ENCODE measurements at regions not wholly inside any gene's neighbourhood (a gene's known extent, or its start where the extent isn't known, plus 50 kb on each side); places are given as distances from the start of the nearest gene placed in this dataset.

DNA sequence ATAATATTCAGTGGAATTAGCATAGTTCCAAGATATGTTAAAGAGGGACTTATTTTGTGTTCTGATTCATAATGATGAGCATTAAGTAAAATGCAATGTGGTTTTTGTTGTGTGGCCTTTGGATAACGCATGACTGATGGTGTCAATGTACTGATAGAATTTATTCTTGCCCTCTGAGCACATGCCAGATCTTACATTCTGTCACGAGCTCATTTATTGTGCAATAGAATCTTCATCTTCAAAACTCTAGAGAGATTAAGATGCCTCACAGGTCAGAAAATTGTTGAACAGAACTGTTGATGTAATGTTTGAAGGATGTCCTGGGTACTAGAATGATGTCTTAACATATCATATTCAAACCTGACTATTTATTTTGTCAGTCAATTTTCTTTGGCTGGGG, 148.0 kb upstream of the HTR2A start:
- Histone ChIP-seq H3K27ac (no peak overlapping the region), H3K9me3 (no peaks in the 10 kb centered on the region), H3K4me3 (no peak overlapping the region), H3K36me3 (no peaks in the 10 kb centered on the region), H3K4me1 (no peaks in the 10 kb centered on the region), H3K27me3 (no peaks in the 10 kb centered on the region)
- WGBS, 2 donors = 71 to 76% methylated on average over 2 of the region's 2 CpGs
- TF ChIP-seq POLR2A (IDR thresholded peaks at IDR 0.05) (no peak), CTCF (IDR thresholded peaks at IDR 0.05) (no peak)
- intact Hi-C loops (cut with DNase I) = no loop called here
- DNase-seq = no peak

GRCh38 chr13:47039106-47039505, 142.3 kb upstream of the HTR2A start:
- H3K4me3 ChIP-seq = no peak overlapping the region
- no peaks in the 10 kb centered on the region for H3K4me1 ChIP-seq
- H3K36me3 ChIP-seq = no peaks in the 10 kb centered on the region
- DNase-seq = no peak
- H3K9me3 ChIP-seq = no peaks in the 10 kb centered on the region
- H3K27me3 ChIP-seq = peaks cover 0 to 6% (median 0%) of the 10 kb centered on the region in 4 donors
- TF ChIP-seq POLR2A (IDR thresholded peaks at IDR 0.05) (no peak), CTCF (IDR thresholded peaks at IDR 0.05) (no peak)
- no peak overlapping the region for H3K27ac ChIP-seq
- 45 to 51% methylated on average over 2 of the region's 2 CpGs for WGBS, 2 donors
- intact Hi-C loops (cut with DNase I) = no loop called here

DNA sequence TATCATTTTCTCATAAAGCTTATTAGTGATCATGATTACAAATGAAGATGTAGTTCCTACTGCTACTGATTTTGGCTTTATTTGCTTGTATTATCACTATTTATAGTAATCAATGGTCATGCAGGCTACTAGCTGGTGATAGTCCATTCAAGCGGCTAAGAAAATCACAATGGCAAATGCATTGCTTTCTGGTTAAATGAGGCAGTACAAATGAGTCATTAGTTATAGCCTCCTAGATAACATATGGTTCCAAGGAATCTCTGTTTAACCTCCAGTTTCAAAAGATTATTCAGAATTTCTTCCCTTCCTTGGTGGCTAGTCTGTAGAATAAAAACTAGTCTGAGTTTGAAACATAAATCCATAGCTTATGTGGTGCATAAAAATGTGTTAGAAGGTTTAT, 141.3 kb upstream of the HTR2A start:
- WGBS, 2 donors = 81 to 92% methylated on average over 1 of the region's 1 CpG
- TF ChIP-seq POLR2A (IDR thresholded peaks at IDR 0.05) (no peak), CTCF (IDR thresholded peaks at IDR 0.05) (no peak)
- no peak overlapping the region for H3K27ac ChIP-seq
- DNase-seq = no peak
- H3K36me3 ChIP-seq = no peaks in the 10 kb centered on the region
- intact Hi-C loops (cut with DNase I) = no loop called here
- H3K9me3 ChIP-seq = no peaks in the 10 kb centered on the region
- no peaks in the 10 kb centered on the region for H3K4me1 ChIP-seq
- peaks cover 0 to 6% (median 0%) of the 10 kb centered on the region in 4 donors for H3K27me3 ChIP-seq
- H3K4me3 ChIP-seq = no peak overlapping the region

GRCh38 chr13:47036294-47037008, 139.6 kb upstream of the HTR2A start:
- TF ChIP-seq POLR2A (IDR thresholded peaks at IDR 0.05) = no peak
- TF ChIP-seq CTCF (IDR thresholded peaks at IDR 0.05) = no peak
- Histone ChIP-seq H3K27ac (no peak overlapping the region), H3K9me3 (no peaks in the 10 kb centered on the region), H3K4me1 (no peaks in the 10 kb centered on the region), H3K4me3 (no peak overlapping the region), H3K36me3 (no peaks in the 10 kb centered on the region), H3K27me3 (peaks cover 0 to 6% (median 0%) of the 10 kb centered on the region in 4 donors)
- intact Hi-C loops (cut with DNase I) = no loop called here
- no peak for DNase-seq
- 59 to 68% methylated on average over 5 of the region's 5 CpGs for WGBS, 2 donors

DNA sequence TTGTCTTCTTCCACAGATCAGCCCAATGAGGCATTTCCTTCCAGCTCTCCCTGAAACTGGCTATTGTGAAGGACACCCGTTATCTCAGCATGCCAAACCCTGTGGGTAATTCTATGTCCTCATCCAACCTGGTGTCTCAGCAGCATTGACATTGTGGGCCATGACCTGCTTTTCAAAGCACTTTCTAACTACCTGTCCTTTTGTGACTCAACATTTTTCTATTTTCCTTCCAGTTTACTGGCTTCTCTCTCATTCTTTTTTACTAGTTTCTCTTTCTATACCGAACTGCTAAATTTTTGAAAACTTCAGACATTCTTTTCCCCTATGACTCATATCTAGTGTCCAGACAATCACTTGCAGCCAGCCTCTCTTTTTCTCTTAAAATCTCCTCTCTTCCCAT, 136.4 kb upstream of the HTR2A start:
- WGBS, 2 donors = 38 to 53% methylated on average over 2 of the region's 2 CpGs
- peaks cover 0 to 6% (median 0%) of the 10 kb centered on the region in 4 donors for H3K27me3 ChIP-seq
- no peaks in the 10 kb centered on the region for H3K9me3 ChIP-seq
- DNase-seq = no peak
- no peak overlapping the region for H3K4me3 ChIP-seq
- no peaks in the 10 kb centered on the region for H3K36me3 ChIP-seq
- intact Hi-C loops (cut with DNase I) = no loop called here
- H3K4me1 ChIP-seq = no peaks in the 10 kb centered on the region
- no peak for TF ChIP-seq POLR2A (IDR thresholded peaks at IDR 0.05)
- no peak for TF ChIP-seq CTCF (IDR thresholded peaks at IDR 0.05)
- H3K27ac ChIP-seq = no peak overlapping the region
